DMS53 treated with DMSO at 0.1 percent for 48 hours (cell line): ENCODE measurements at regions not wholly inside any gene's neighbourhood (a gene's known extent, or its start where the extent isn't known, plus 50 kb on each side); places are given as distances from the start of the nearest gene placed in this dataset.

Experiments used
- DNase-seq: peaks from one replicate; lab custom pipeline; 2025; ENCODE audit not compliant: unreplicated experiment; lab: John Stamatoyannopoulos, UW

DNA sequence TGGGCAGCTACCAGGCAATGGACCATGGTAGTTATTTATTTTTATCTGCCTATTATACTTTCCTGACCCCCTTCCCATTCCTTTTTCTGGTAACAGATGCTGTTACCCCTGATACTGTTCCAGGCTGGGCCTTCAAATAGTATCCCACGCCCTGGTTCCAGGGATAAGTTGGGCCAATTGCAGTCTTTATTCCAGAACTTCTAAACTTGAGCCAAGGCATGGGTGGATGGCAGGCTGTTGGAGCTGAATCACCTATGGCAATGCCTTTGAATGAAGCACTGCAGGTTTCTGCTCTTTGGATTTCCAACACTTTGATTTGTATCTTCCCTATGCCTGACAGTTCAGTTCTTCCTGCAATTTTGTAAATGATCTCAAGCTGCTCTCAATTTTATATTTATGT lies 99.2 kb upstream of the LHCGR start:
- no peak for DNase-seq

DNA sequence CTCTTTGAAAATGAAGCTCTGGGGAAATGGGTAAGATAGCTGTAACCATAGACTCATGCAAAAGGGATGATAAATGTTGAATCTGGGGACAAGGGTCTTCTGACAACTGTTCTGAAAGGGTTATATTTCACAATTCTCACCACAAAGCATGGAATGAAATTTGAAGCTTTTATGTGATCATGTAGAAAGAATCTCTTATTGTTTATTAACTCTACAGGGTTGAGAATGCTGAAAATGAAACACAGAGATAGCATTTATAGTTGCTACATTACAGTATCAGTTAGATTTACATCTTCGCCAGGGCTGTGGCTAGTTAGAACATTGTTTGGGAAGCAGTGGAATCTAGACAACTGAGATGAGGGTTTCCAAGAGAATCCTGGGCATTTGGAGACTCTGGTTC lies 97.4 kb upstream of the LHCGR start:
- no peak for DNase-seq

DNA sequence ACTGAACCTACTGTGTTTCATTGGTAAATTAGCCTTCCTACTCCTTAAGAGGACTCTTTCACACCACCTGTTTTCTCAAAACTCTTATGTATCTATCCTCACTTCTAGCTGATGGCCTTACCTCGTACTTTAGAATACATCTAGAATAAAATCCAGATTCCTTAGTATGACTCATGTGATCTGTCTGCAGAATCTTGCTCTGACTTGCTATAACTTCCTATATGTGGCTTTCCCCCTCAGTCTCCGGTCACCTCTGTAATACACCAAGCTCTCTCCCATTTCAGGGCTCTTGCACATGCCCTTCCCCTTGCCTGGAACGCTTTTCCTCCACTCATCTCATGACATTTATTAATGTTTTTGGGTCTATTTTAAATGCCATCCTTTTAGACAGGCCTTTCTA lies 95.6 kb upstream of the LHCGR start:
- no peak for DNase-seq

DNA sequence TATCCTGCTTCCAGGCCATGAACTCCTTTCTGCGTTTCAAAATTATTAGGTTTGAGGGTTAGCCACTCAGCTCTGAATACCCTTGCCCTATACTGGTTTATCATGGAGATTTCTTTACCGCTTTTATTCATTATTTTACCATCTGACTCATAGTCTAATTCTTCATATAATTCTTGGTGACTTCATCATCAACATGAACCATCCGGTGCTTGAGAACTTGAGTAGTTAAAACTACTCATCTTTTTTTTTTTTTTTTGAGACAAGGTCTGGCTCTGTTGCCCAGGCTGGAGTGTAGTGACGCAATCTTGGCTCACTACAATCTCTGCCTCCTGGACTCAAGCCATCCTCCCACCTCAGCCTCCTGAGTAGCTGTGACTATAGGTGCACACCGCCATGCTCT lies 94.2 kb upstream of the LHCGR start:
- no peak for DNase-seq

DNA sequence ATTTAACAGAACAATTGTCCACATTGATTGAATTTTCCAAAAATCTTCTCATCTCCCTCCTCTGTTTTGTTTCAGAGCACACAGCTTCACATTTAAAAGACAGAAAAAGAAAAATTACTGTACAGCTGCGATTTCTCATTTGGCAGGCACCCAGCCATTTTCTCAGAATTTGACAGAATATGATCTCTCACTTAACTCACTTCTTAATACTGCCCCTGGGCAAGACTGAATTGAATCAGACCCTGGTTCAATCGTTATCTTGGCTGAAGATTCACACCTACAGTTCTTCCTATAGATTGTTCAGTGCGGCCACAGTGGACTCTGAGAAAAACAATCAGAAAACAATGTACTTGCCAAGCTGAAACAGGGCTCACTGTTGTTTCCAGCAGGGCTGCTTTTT lies 90.2 kb upstream of the LHCGR start:
- no peak for DNase-seq

DNA sequence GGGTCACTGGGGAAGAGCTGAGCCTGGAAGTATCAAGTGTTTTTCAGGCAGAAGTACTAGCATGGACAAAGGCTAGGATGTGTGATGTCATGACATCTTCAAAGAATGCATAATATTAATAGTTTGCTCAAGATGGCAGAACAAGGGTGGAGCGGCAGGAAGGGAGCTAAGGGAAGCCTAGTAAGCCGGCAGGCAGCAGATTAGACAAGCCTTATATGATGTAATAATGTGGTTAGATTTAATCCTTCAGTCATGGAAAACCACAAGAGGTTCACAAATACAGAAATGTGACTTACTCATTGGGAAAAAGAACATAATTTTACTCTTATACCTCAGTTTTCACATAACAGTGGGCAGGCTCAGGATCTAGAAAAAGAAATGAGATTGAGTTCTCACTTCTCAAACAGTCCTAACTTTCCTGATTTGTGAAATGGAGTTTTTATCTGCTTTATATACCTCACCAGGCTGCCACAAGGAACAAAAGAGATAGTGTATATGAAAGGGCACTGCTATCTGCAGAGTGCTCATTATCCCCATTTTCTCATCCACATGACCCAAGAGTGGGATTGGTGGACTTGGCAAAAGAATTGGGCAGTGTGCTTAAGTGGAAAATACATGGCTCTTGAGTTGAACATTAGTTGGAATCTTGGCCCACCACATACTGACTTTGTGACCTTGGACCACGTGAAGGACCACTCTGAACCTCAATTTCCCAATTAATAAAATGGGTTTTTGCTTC lies 89.1 kb upstream of the LHCGR start:
- DNase-seq, result no peak

DNA sequence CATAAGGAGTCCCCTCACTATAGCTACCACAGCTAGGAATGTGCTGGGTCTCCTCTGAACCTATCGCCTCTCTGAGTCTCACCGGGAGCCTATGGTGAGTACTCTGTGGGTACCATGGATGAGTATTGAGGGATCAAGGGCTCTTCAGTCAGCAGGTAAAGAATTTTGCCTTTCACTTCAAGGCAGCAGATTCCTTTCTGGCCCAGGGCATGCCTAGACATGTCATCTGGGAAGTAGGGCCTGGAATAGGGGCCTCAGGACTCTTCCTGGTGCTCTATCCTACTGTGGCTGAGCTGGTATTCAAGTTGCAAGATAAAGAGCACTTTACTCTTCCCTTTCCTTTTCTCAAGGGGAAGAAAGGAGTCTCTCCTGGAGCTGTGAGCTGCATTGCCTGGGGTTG lies 85.6 kb upstream of the LHCGR start:
- no peak for DNase-seq

DNA sequence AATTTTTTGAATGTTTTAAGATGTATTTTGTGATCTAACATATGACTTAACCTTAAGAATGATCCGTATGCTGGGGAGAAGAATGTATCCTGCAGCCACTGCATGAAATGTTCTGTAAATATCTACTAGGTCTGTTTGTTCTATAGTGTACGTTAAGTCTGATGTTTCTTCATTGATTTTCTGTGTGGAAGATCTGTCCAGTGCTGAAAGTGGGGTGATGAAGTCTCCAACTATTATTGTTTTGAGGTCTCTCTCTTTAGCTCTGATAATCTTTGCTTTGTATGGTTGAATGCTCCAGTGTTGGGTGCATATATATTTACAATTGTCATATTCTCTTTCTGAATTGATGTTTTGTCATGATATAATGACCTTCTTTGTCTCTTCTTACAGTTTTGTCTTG lies 82.5 kb upstream of the LHCGR start:
- DNase-seq, result no peak

DNA sequence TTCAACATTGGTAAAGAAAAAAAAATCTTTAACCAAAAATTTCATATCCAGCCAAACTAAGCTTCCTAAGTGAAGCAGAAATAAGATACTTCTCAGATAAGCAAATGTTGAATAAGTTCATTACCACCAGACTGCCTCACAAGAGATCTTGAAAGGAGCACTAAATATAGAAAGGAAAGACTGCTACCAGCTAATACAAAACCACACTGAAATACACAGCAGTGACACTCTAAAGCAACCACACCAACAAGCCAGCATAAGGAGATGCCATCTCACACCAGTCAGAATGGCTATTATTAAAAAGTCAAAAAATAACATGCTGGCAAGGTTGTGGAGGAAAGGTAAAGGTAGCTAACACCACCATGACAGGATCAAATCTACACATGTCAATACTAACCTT lies 74.0 kb upstream of the LHCGR start:
- no peak for DNase-seq

DNA sequence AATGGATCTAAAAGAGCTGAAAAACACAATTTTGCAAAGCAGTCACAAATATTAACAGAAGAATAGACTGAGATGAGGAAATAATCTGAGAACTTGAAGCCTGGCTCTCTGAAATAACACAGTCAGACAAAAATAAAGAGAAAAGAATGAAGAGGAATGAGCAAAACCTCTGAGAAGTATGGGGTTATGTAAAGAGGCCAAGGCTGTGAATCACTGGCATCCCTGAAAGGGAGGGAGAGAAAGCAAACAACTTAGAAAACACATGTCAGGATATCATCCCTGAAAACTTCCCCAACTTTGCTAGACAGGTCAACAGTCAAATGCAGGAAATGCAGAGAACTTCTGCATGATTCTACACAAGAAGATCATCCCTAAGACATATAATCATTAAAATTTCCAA lies 73.5 kb upstream of the LHCGR start:
- no peak for DNase-seq

DNA sequence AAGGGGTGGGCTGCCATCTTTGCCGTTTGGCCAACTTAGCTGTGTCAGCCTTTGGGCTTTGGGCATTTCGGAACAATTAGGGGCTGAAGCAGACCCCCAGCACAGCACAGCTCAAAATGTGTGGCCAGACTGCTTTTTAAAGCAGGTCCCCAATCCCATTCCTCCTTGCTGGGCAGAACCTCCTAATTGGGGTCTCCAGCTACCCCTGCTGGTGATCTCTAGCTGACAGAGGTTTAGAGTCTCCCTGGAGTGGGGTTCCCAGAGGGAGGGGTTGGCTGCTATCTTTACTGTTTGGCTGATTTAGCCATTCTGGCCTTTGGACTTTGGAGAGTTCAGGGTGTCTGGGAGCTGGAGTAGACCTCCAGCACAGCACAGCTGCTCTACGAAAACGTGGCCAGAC lies 71.5 kb upstream of the LHCGR start:
- no peak for DNase-seq

DNA sequence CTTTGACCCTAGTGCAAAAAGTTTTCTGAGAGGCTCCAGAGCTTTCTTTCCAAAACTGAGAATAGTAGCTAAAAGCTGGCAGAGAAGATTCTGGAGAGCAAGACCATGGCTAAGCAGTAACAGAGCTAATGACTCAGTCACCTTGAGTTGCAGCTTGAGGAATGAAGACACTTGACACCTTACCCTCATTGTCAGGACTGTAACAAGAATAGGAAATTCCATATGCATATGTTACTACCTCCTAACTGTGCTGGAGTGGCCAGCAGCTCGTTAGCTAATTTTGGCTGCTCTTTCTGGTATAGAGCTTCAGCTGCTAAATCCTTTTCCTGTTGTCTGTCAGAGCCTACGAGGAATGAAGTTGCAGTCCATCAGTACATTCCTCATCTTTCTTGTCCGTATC lies 68.6 kb upstream of the LHCGR start:
- no peak for DNase-seq

DNA sequence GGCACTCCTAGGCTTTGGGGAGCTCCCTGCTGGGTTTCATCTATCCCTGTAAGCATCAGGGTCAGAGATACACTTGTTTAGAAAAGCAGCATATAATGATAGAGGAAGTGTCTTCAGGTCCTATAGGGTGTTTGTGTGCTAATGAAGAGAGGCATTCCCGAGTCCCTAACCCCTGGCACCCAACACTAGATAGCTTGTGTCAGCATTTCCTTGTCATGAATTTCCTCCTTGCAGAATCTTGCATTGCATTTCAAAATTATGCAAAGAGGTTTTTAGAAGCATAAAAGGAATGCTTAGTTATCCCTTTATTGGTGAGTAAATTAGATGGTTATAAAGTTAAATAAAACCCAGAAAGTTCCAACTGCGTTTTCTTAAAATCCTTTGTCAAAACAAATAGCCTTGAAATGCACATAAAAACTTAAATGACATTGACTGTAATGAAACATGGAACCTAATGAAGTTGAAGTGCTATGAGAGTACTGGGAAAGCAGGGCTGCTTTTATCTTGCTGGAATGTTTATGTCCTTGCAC lies 63.7 kb upstream of the LHCGR start:
- no peak for DNase-seq

DNA sequence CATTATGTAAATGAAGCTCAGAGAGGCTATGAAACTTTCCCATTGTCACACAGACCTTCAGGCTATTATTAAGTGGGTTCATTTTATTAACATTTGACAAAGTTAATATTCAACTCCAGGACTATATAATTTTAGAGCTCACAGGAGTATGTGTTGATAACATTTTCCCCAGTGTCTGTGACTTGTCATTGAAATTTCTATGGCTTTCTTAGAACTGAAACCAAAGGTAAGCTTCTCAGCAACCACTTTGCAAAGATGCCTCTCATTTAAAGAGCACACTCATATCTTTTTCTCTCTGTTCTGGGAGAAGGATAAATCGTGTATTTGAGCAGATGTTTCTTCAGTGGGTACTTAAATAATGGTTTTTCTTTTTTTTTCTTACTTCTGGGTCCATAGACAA lies 61.8 kb upstream of the LHCGR start:
- no peak for DNase-seq

DNA sequence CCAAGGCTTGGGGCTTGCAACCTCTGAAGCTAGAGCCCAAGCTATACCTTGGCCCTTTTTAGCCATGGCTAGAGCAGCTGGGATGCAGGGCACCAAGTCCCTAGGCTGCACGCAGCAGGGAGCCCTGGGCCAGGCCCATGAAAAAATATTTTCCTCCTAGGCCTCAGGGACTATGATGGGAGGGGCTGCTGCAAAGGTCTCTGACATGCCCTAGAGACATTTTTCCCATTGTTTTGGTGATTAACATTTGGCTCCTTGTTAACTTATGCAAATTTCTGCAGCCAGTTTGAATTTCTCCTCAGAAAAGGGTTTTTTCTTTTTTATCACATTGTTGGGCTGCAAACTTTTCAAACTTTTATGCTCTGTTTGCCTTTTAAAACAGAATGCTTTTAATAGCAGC lies 56.9 kb upstream of the LHCGR start:
- no peak for DNase-seq

DNA sequence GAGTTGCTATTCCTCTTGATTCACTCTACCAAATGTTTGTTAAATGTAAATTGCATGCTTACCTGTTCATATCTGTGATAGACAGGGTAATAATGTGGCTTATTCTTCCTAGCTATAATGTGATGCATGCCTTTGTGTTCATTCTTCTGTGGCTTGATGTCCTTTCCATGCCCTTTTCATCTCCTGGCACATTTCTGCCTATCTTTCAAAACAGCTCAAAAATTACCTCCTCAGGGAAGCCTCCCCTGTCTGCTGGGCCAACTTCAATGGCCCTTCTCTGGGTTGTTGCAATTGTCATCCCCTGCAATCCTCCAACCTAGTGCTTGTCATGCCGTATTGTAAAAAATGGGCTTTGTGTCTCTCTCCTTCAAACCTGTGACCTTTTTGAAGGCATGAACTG lies 52.8 kb upstream of the LHCGR start:
- DNase-seq, result no peak
